ENCODE measurements at regions not wholly inside any gene's neighbourhood (a gene's known extent, or its start where the extent isn't known, plus 50 kb on each side); places are given as distances from the start of the nearest gene placed in this dataset.
A peak's percentile ranks its signal among the peaks of the same experiment; 100 is the strongest.
"Not testable (repeated sequence)": the region's sequence is repeated elsewhere in the genome, so short reads cannot be mapped to it uniquely, and the experiment has no call there.

DNA sequence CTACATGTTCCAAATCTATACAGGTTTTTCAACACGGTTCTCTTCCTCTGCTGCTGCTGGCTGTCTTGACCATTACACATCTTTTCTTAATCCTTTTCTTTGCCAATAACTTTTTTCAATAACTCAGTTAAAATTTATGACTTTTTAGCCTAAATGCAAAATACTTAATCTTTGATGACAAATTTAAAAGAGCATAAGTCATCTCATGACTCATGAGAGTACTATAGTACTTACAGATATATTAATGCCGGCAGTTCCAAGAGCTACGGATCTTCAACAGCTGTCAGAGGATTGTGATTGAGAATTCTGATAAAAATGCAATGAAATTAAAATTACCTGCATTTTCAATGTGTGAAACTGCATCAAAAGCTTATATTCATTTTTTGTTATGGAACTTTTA, 105.5 kb downstream of the KPNA2 start:
- DNase-seq (ENCODE audit: low spot score), result no peak

GRCh38 chr17:68142595-68142994, 105.2 kb upstream of the AMZ2 start:
- no peak for DNase-seq (ENCODE audit: low spot score)

DNA sequence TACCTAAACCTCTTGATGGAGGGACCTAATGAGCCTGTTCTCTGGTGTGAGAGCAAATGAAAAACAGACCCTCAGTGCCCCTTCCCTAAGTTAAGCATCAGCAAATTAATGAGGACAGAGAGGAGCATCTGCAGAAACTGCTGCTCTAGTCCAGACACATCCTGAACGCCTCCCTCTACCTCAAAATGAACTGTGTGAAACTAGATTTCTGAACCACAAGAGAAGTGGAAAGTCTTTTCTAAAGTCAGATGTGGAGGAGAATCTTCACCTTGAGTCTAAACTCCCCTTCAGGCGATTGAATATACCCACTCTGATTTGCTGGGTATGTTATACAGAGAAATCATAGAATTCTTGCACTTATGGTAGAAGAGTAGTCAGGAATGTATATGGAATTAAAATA, 104.4 kb upstream of the AMZ2 start:
- DNase-seq (ENCODE audit: low spot score), result no peak

GRCh38 chr17:68145088-68145487, 102.8 kb upstream of the AMZ2 start:
- DNase-seq (ENCODE audit: low spot score), result no peak

DNA sequence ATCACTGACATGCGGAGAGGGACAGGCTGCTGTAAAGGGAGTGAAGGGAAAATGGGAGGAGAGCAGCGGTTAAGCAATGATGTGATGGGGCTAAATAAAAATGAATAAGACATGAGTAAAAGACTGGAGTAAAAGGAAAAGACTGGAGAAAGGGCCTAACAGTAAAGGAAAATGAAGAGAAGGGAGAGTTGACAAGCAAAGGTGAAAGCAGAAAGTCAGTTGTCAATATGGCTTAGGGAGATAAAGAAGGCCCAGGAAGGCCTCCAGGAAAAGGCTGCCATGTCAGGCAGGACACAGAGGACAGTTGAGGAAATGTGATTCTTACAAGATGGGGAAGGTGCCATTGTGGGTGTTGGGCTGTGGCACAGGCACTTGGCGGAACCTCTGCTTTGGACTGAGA, 98.9 kb upstream of the AMZ2 start:
- DNase-seq (ENCODE audit: low spot score), result no peak

DNA sequence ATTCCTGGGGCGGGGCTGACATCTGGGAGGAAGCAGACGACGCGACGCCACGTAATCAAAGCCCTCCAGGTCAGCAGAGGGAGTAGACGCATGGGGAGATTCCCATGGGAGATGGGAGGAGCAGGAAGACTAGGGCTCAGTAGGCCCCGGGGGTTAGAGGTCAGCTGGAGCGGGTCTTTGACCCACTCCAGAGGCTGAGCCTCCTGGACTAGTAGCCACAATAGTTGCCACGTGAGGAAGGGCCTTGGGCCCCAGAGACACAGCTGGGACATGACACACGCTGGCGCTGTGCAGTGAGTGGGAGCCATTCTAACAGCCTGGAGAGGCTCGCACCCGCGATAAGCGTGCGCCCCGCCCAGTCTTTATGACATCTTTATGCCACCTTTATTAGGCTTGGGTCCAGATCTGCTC, 95.7 kb upstream of the AMZ2 start:
- DNase-seq (ENCODE audit: low spot score), result no peak

- no peak for DNase-seq (ENCODE audit: low spot score)
Observed at GRCh38 chr17:68155692-68156091, 92.2 kb upstream of the AMZ2 start.

DNA sequence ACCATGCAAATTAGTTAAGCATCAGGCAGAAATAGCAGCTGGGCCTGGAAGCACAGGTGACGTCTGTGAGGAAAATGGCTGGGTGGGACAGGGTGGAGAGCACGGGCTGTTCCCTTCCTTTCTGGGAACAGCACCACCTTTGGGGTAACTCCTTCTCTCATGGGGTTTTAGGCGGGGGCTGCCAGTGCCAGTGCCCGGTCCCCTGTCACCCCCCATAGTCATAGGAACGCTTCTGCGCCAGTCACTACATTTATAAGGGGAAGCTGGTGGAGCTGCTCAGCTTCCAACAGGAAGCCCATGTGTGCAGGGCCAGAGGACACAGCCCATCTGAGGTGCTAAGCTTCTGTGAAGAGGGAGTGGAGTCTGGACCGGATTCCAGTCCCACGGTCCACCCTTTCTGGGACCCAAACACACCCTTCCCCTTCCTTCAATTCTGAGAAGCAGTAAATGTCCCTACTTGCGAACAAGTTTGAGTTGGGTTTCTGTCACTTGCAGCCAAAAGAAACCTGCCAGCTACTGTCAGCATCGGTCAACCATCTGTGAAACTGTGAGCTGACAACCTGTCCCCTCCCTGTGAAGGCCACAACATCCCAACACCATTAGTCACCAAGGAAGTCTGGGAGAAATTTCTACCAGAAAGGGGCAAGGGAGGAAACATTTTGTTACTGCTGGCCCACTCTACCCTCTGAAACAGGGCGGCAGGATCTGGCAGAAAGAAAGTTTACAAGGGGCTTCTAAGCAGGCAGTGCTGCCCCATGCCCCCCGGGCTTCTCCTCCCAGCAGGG, 86.0 kb upstream of the AMZ2 start:
- DNase-seq (ENCODE audit: low spot score), result no peak

DNA sequence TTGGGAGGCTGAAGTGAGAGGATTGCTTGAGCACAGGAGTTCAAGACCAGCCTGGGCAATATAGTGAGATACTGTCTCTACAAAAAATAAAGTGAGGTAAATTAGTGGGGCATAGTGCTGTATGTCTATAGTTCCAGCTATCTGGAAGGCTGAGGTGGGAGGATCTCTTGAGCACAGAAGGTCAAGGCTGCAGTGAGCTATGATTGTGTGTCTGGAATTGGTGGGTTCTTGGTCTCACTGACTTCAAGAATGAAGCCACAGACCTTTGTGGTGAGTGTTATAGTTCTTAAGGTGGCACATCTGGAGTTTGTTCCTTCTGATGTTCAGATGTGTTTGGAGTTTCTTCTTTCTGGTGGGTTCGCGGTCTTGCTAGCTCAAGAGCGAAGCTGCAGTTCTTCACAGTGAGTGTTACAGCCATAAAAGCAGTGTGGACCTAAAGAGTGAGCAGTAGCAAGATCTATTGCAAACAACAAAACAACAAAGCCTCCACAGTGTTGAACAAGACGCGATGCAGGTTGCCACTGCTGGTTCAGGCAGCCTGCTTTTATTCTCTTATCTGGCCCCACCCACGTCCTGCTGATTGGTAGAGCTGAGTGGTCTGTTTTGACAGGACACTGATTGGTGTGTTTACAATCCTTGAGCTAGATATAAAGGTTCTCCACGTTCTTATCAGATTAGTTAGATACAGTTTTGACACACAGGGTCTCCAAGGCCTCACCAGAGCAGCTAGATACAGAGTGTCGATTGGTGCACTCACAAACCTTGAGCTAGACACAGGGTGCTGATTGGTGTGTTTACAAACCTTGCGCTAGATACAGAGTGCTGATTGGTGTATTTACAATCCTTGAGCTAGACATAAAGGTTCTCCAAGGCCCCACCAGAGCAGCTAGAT, 79.3 kb upstream of the AMZ2 start:
- not testable (repeated sequence) for DNase-seq (ENCODE audit: low spot score)

- peak; percentile 29 for DNase-seq (ENCODE audit: low spot score)
Observed at GRCh38 chr17:68169165-68169821, 78.5 kb upstream of the AMZ2 start.

DNA sequence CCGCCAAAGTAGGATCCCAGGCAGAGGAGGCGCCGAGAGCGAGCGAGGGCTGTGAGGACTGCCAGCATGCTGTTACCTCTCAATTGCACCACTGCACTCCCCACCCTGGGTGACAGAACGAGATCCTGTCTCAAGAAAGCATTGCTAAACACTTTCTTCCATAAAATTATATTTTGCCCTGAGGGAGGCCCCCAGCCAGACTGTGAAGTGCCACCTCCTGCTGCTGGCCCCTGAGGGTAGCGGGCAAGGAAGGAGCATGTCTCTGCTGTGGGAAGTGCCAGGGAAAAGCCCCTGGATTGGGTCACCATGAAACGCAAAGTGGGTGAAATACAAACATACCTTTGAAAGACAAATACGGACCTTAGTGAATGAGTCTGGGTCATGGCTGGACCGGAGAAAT, 78.0 kb upstream of the AMZ2 start:
- no peak for DNase-seq (ENCODE audit: low spot score)

- DNase-seq (ENCODE audit: low spot score), result no peak
Observed at GRCh38 chr17:68170246-68170645, 77.6 kb upstream of the AMZ2 start.

DNA sequence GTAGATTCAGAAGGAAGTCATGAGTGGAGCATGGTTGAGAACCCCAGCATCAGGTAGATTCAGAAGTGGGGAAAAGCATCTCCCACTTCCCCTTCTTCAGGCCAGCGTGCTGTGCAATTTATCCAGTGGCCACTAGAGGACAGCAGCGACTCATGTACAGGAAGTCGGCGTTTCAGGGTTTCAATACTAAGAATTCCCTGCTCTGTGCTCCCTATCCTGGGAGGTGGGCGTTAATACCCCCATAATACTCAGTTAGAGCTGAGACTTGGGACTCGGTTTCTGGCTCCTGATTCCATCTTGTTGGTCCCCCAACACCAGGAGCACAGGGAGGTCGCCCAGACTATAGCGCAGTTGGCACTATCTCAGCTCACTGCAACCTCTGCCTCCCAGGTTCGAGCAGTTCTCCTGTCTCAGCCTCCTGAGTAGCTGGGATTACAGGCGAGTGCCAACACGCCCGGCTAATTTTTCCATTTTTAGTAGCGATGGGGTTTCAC, 75.3 kb upstream of the AMZ2 start:
- DNase-seq (ENCODE audit: low spot score), result peak; percentile 63

GRCh38 chr17:68175416-68175815, 72.4 kb upstream of the AMZ2 start:
- no peak for DNase-seq (ENCODE audit: low spot score)

DNA sequence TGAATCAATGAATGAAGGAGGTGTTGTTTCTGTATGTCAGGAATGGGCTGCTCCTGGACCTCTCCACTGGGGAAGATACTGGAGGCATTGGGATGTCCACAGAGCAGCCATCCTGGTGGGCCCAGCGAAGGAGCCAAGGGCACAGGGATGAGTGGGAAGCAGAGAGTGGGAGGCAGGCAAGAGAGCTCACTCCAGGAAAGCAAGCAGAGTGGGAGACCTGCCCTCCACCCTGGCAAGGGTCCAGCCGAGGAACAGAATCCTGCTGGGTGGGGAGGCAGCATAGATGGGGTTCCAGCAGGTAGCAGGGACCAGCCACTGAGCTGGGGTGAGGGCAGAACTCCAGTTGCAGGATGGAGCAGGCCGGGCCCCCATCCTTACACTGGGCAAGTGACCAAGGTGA, 71.9 kb upstream of the AMZ2 start:
- DNase-seq (ENCODE audit: low spot score), result no peak

GRCh38 chr17:68176718-68177117, 71.1 kb upstream of the AMZ2 start:
- DNase-seq (ENCODE audit: low spot score), result no peak

DNA sequence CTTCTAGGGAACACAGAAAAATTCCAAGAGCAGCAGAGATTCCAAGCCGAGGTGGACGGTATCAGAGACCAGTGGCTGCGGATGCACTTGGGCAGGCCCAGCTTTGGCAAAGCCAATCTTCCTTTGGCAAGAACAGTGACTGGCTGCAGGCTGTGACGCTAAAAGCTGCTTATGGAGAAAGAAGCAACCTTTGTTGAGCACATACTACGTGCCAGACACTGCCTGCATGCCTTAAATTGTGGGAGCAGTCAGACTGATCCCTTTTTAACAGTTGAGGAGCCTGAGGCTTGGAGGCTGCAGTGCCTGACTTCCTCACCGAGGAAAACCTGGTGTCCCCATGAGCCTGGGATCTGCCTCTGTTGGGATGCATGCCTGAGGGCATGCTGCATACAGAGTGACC, 69.0 kb upstream of the AMZ2 start:
- no peak for DNase-seq (ENCODE audit: low spot score)

DNA sequence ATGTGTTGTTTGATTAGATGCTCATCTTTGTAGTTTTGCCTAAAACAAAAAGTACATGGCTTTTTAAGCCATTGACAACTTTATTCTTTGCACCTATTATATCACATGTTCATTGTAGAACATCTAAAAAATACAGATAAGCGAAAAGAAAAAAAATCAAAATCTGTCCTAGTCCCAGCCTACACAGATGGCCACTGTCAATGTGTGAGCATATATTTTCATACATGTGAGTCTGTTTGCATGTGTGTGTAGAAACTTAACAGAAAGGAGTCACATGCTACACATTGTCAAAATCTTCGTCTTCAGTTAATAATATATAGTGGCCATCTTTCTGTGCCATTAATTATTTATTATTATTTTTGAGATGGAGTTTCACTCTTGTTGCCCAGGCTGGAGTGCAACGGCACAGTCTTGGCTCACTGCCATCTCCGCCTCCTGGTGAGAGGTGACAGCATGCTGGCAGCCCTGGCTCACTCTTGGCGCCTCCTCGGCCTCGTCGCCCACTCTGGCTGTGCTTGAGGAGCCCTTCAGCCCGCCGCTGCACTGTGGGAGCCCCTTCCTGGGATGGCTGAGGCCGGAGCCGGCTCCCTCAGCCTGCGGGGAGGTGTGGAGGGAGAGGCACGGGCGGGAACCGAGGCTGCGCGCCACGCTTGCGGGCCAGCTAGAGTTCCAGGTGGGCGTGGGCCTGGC, 68.5 kb upstream of the AMZ2 start:
- DNase-seq (ENCODE audit: low spot score), result no peak

- DNase-seq (ENCODE audit: low spot score), result no peak
Observed at GRCh38 chr17:68179926-68180285, 67.9 kb upstream of the AMZ2 start.

DNA sequence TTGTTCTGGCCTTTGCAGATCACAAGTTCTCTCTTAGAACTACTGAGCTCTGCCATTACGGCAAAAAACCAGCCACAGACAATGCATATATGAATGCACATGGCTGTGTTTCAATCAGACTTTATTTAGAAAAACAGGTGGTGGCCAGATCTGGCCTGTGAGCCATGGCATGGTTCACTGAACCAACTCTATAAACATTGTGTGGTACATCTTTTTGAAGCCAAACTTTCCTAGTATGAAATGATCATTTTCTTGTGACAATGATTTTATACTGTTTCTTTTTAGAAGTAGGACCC, 65.9 kb upstream of the AMZ2 start:
- DNase-seq (ENCODE audit: low spot score), result no peak

DNA sequence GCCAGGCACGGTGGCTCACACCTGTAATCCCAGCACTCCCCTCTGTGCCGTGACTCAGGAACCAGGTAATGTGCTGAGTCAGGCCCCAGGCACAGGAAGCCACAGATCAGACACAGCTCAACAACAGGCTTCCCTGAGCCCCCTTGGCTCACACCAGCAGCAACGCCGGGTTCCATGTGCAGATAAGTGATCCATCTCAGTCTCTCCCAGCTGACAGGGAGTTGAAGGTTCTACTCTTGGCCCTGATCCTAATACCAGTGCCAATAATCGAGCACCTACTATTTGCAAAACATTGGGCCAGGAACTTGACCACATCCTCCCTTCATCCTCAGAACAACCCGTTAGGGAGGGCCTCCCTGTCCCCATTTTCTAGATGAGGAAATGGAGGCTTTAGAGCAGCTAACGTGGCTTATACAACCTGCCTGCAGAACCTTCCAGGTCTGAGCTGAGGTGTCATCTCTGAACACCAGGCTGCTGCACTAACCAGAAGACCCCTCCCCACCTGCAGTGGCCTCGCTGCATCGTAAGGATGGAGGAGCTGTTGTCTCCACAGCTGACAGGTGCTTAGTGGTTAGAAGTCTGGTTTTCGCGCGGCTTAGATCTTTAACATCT, 64.8 kb upstream of the AMZ2 start:
- no peak for DNase-seq (ENCODE audit: low spot score)

DNA sequence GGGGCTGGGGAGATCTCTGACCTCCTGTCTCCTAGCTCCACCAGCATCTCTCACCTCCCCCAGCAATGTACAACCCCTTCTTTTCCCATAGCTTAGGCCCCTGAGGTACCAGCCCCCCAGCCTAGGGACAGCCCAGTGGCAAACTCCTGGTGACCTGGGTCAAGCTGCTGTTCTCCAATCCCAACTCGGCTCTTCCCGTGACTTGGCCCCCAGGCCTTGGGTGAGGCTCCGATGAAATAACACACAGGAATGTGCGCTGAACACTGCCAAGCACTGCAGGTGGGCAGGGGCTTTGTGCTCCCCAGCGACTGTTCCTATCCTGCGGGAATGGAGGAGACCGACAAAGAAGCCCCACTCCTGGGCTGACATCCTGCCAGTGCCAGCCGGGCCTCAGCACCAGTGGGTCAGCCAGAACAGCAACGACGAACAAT, 63.7 kb upstream of the AMZ2 start:
- DNase-seq (ENCODE audit: low spot score), result no peak

All from GM03348 (cell line).